H1 (cell line): ENCODE measurements at regions not wholly inside any gene's neighbourhood (a gene's known extent, or its start where the extent isn't known, plus 50 kb on each side); places are given as distances from the start of the nearest gene placed in this dataset.

Source experiments
- CHD1 ChIP-seq: IDR thresholded peaks from 2 replicates; pipeline ENCODE4 v1.6.1; 2012; ENCODE audit warnings: low read depth, low read length, improper control_type of control experiment
- CHD2 ChIP-seq: IDR thresholded peaks from 2 replicates; pipeline ENCODE4 v1.6.1; 2012; ENCODE audit warnings: low read length, improper control_type of control experiment
- GTF2F1 ChIP-seq: IDR thresholded peaks from 2 replicates; pipeline ENCODE4 v1.6.1; 2012; ENCODE audit warnings: low read depth, low read length, improper control_type of control experiment, borderline replicate concordance
- RBBP5 ChIP-seq: IDR thresholded peaks from 2 replicates; pipeline ENCODE4 v1.7.1; 2012; ENCODE audit warnings: low read depth, mild to moderate bottlenecking, inconsistent platforms, low read length, moderate library complexity, borderline replicate concordance
- SIN3A ChIP-seq, 2 experiments: IDR thresholded peaks in 1 of 2; conservative IDR thresholded peaks in 1 of 2; 2 replicates each; pipeline ENCODE4 v1.6.1; 2011 to 2012; ENCODE audit warnings: low read length in 2 of 2, improper control_type of control experiment in 1 of 2, low read depth in 1 of 2, mild to moderate bottlenecking in 1 of 2
- SIRT6 ChIP-seq: IDR thresholded peaks from one replicate; pipeline ENCODE4 v1.7.1; 2012; ENCODE audit warnings: low read length, inconsistent platforms
- TEAD4 ChIP-seq: IDR thresholded peaks from 2 replicates; pipeline ENCODE4 v1.6.1; 2012; ENCODE audit warnings: low read depth, low read length, inconsistent platforms, mixed read lengths

- TF ChIP-seq CHD1 (no peak), TEAD4 (no peak), SIRT6 (no peak), CHD2 (no peak), RBBP5 (no peak), SIN3A (conservative IDR thresholded peaks at IDR 0.05 in 1 of 2, IDR thresholded peaks at IDR 0.05 in 1 of 2; ENCODE audit: low read depth in 1 of 2, low read length in 2 of 2) (no peak), GTF2F1 (no peak)
Observed at GRCh38 chr6:94238868-94239267, 819.5 kb upstream of the EPHA7 start (continued).
